Colonic mucosa (tissue), 4 donors: ENCODE measurements at regions not wholly inside any gene's neighbourhood (a gene's known extent, or its start where the extent isn't known, plus 50 kb on each side); places are given as distances from the start of the nearest gene placed in this dataset.
A peak's percentile ranks its signal among the peaks of the same experiment; 100 is the strongest.

Experiments used
- DNase-seq: peaks from one replicate; pipeline ENCODE4 v3.0.0-alpha.2; 2020
- H3K27ac ChIP-seq: fragments of 200-600 bp; one replicate; pipeline ENCODE4 v1.8.0; 2021
- H3K27me3 ChIP-seq: fragments of 200-600 bp; one replicate; pipeline ENCODE4 v1.8.0; 2021
- H3K36me3 ChIP-seq: fragments of 200-600 bp; one replicate; pipeline ENCODE4 v1.8.0; 2021
- H3K4me1 ChIP-seq: fragments of 200-600 bp; one replicate; pipeline ENCODE4 v1.8.0; 2021; ENCODE audit warnings: mild to moderate bottlenecking
- H3K4me3 ChIP-seq: fragments of 200-600 bp; one replicate; pipeline ENCODE4 v1.8.0; 2021
- H3K9ac ChIP-seq, 2 donors: one replicate each; pipeline ENCODE4 v1.7.0; 2013; ENCODE audit warnings: control low read depth in 2 of 2, low read depth in 2 of 2, low read length in 2 of 2
- H3K9me3 ChIP-seq: fragments of 200-600 bp; one replicate; pipeline ENCODE4 v1.8.0; 2021
- intact Hi-C: fragments of 100-400 bp; cut with DNase I; formaldehyde crosslinking; loops from one replicate; pipeline ENCODE4 v1.14.1; 2022
- TF ChIP-seq, protein P1 (sequence below): fragments of 200-600 bp; IDR thresholded peaks from one replicate; pipeline ENCODE4 v1.8.0; 2022; ENCODE audit warnings: antibody characterized with exemption, mild to moderate bottlenecking
- donor health status: healthy.
- donor health status: DM: no; HTN: no; CAD: no.
- donor health status: DM: no; HTN: no; CAD: no.

DNA sequence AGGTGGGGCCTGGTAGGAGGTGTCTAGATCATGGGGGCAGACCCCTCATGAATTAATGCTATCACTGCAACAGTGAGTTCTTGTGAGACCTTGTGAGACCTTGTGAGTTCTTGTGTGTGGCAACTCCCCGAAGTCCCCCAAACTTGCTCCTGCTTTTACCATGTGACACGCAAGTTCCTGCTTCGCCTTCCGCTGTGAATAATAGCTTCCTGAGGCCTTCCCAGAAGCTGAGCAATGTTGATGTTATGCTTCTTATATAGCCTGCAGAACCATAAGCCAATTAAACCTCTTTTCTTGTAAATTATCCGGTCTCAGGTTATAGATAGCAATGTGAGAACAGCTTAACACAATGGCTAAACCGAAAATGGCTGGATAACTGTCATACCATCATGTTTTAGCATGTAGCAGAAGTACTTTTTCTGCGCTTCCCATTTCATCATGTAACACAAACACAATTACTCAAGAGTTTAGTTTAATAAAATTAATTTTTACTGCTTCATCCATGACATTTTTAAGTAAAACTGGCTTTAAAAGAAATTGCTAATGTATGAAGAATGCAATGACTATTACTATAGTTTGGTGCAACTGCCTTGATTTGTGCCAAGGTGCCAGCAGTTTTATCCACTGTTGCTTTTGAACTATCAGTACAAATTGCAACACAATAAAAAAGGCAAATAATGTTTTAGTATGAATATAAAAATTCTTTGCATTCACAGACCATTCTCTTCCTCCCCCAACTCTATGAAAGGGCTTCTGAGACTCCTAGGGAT is 87.7 kb upstream of the TMEM168 start:
- Histone ChIP-seq H3K9me3 (no peaks in the 10 kb centered on the region), H3K27me3 (no peaks in the 10 kb centered on the region), H3K27ac (no peak overlapping the region), H3K9ac (no peak overlapping the region), H3K4me1 (no peaks in the 10 kb centered on the region), H3K4me3 (no peak overlapping the region), H3K36me3 (no peaks in the 10 kb centered on the region)
- intact Hi-C loops = no loop called here
- no peak for DNase-seq
- TF ChIP-seq, protein P1, sequence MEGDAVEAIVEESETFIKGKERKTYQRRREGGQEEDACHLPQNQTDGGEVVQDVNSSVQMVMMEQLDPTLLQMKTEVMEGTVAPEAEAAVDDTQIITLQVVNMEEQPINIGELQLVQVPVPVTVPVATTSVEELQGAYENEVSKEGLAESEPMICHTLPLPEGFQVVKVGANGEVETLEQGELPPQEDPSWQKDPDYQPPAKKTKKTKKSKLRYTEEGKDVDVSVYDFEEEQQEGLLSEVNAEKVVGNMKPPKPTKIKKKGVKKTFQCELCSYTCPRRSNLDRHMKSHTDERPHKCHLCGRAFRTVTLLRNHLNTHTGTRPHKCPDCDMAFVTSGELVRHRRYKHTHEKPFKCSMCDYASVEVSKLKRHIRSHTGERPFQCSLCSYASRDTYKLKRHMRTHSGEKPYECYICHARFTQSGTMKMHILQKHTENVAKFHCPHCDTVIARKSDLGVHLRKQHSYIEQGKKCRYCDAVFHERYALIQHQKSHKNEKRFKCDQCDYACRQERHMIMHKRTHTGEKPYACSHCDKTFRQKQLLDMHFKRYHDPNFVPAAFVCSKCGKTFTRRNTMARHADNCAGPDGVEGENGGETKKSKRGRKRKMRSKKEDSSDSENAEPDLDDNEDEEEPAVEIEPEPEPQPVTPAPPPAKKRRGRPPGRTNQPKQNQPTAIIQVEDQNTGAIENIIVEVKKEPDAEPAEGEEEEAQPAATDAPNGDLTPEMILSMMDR = no peak

GRCh38 chr7:112876877-112877276 is 86.7 kb upstream of the TMEM168 start:
- no peak for DNase-seq
- TF ChIP-seq, protein P1 = no peak
- Histone ChIP-seq H3K27me3 (no peaks in the 10 kb centered on the region), H3K9me3 (no peaks in the 10 kb centered on the region), H3K4me1 (no peaks in the 10 kb centered on the region), H3K4me3 (no peak overlapping the region), H3K9ac (no peak overlapping the region), H3K27ac (no peak overlapping the region), H3K36me3 (no peaks in the 10 kb centered on the region)
- intact Hi-C loops = no loop called here

DNA sequence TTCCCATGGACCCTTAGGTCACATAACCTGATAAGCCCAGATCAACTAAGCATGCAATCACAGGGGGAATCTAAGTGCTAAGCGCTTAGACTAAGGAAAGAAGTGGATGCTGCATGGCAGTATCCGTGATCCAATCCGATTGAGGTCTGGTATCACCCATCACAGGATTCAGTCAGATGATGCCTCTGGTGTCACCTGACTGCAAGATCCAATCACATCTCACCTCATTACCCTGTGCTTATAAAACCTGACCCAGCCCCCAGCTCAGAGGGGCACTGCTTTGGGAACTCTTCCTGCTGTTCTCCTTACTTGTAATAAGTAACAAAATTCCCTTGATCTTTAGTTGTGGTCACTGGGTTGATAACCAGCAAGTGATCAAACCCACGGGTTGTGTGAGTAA is 84.7 kb upstream of the TMEM168 start:
- Histone ChIP-seq H3K9me3 (no peaks in the 10 kb centered on the region), H3K27ac (no peak overlapping the region), H3K9ac (no peak overlapping the region), H3K27me3 (no peaks in the 10 kb centered on the region), H3K4me1 (no peaks in the 10 kb centered on the region), H3K36me3 (no peaks in the 10 kb centered on the region), H3K4me3 (no peak overlapping the region)
- DNase-seq = no peak
- intact Hi-C loops = no loop called here
- TF ChIP-seq, protein P1 = no peak

GRCh38 chr7:112873831-112874553 is 83.8 kb upstream of the TMEM168 start:
- intact Hi-C loops = no loop called here
- H3K36me3 ChIP-seq = no peaks in the 10 kb centered on the region
- TF ChIP-seq, protein P1 = no peak
- H3K4me3 ChIP-seq = no peak overlapping the region
- no peaks in the 10 kb centered on the region for H3K9me3 ChIP-seq
- H3K27ac ChIP-seq = no peak overlapping the region
- H3K9ac ChIP-seq = no peak overlapping the region
- no peak for DNase-seq
- no peaks in the 10 kb centered on the region for H3K27me3 ChIP-seq
- H3K4me1 ChIP-seq = no peaks in the 10 kb centered on the region

GRCh38 chr7:112869111-112869774 is 79.0 kb upstream of the TMEM168 start:
- TF ChIP-seq, protein P1 = peak; percentile 58
- Histone ChIP-seq H3K27ac (no peak overlapping the region), H3K9me3 (no peaks in the 10 kb centered on the region), H3K27me3 (no peaks in the 10 kb centered on the region), H3K36me3 (no peaks in the 10 kb centered on the region), H3K9ac (no peak overlapping the region), H3K4me1 (no peaks in the 10 kb centered on the region), H3K4me3 (no peak overlapping the region)
- intact Hi-C loops = no loop called here
- DNase-seq = peak; percentile 36
